RWPE2 (cell line): ENCODE measurements at regions not wholly inside any gene's neighbourhood (a gene's known extent, or its start where the extent isn't known, plus 50 kb on each side); places are given as distances from the start of the nearest gene placed in this dataset.
A peak's percentile ranks its signal among the peaks of the same experiment; 100 is the strongest.

Experiments
- ATAC-seq: fragments of 200-7000 bp; cut with Tn5 transposase; 3 replicates; pipeline ENCODE4 v1.9.1; 2021; ENCODE audit warnings: low read depth
- DNase-seq: peaks from one replicate; pipeline ENCODE4 v3.0.0-alpha.2; 2020; ENCODE audit warnings: low spot score
- H3K27ac ChIP-seq: fragments of 450-650 bp; 2 replicates; pipeline ENCODE4 v1.5.1; 2017; ENCODE audit warnings: mild to moderate bottlenecking; ENCODE audit not compliant: poor library complexity, severe bottlenecking
- H3K27me3 ChIP-seq: fragments of 250-450 bp; sonication (Bioruptor Pico); 2 replicates; pipeline ENCODE4 v1.5.1; 2021; ENCODE audit warnings: mild to moderate bottlenecking, moderate library complexity; ENCODE audit not compliant: insufficient read depth, poor library complexity, severe bottlenecking
- H3K36me3 ChIP-seq: fragments of 250-450 bp; sonication (Bioruptor Pico); 2 replicates; pipeline ENCODE4 v1.5.1; 2020; ENCODE audit warnings: low read depth, mild to moderate bottlenecking, moderate library complexity
- H3K4me1 ChIP-seq: fragments of 250-450 bp; sonication (Bioruptor Pico); 2 replicates; pipeline ENCODE4 v1.5.1; 2021; ENCODE audit warnings: mild to moderate bottlenecking, moderate library complexity; ENCODE audit not compliant: insufficient read depth, poor library complexity, severe bottlenecking
- H3K4me3 ChIP-seq: fragments of 250-450 bp; sonication (Bioruptor Pico); 2 replicates; pipeline ENCODE4 v1.5.1; 2021; ENCODE audit warnings: mild to moderate bottlenecking, moderate library complexity; ENCODE audit not compliant: severe bottlenecking
- H3K9me3 ChIP-seq: fragments of 250-450 bp; sonication (Bioruptor Pico); 2 replicates; pipeline ENCODE4 v1.5.1; 2021; ENCODE audit warnings: mild to moderate bottlenecking, moderate library complexity; ENCODE audit not compliant: severe bottlenecking
- CTCF ChIP-seq: fragments of 450-650 bp; IDR thresholded peaks from one replicate; pipeline ENCODE4 v1.5.1; 2017; ENCODE audit warnings: mild to moderate bottlenecking, moderate library complexity; ENCODE audit not compliant: poor library complexity, severe bottlenecking

GRCh38 chr5:107090506-107090905 is 580.2 kb downstream of the EFNA5 start:
- no peaks in the 10 kb centered on the region for H3K4me1 ChIP-seq
- no peak overlapping the region for H3K4me3 ChIP-seq
- H3K36me3 ChIP-seq, result no peaks in the 10 kb centered on the region
- no peaks in the 10 kb centered on the region for H3K27me3 ChIP-seq
- no peak for TF ChIP-seq CTCF
- H3K27ac ChIP-seq, result no peak overlapping the region
- ATAC-seq (no peak), DNase-seq (no peak)
- peaks cover 7% of the 10 kb centered on the region for H3K9me3 ChIP-seq

- no peak for DNase-seq
- peaks cover 7% of the 10 kb centered on the region for H3K9me3 ChIP-seq
- H3K27me3 ChIP-seq, result no peaks in the 10 kb centered on the region
- no peaks in the 10 kb centered on the region for H3K36me3 ChIP-seq
- H3K4me1 ChIP-seq, result no peaks in the 10 kb centered on the region
- no peak for ATAC-seq
- no peak for TF ChIP-seq CTCF
- no peak overlapping the region for H3K4me3 ChIP-seq
- H3K27ac ChIP-seq, result no peak overlapping the region
Measured at GRCh38 chr5:107088907-107089306, 581.8 kb downstream of the EFNA5 start.

- Histone ChIP-seq H3K27me3 (no peaks in the 10 kb centered on the region), H3K9me3 (no peaks in the 10 kb centered on the region), H3K4me1 (no peaks in the 10 kb centered on the region), H3K27ac (no peak overlapping the region), H3K36me3 (no peaks in the 10 kb centered on the region), H3K4me3 (no peak overlapping the region)
- TF ChIP-seq CTCF, result no peak
- DNase-seq (no peak), ATAC-seq (no peak)
Measured at GRCh38 chr5:107085572-107085971, 585.2 kb downstream of the EFNA5 start.

- H3K9me3 ChIP-seq, result no peaks in the 10 kb centered on the region
- no peak for ATAC-seq
- DNase-seq, result no peak
- H3K4me1 ChIP-seq, result peaks cover 5% of the 10 kb centered on the region
- H3K36me3 ChIP-seq, result no peaks in the 10 kb centered on the region
- H3K27ac ChIP-seq, result no peak overlapping the region
- no peak for TF ChIP-seq CTCF
- H3K27me3 ChIP-seq, result no peaks in the 10 kb centered on the region
- no peak overlapping the region for H3K4me3 ChIP-seq
Measured at GRCh38 chr5:107074996-107075395, 595.7 kb downstream of the EFNA5 start.

- peak; percentile 95 for ATAC-seq
- no peak for DNase-seq
- Histone ChIP-seq H3K27me3 (no peaks in the 10 kb centered on the region), H3K4me3 (no peak overlapping the region), H3K9me3 (no peaks in the 10 kb centered on the region), H3K4me1 (peaks cover 5% of the 10 kb centered on the region), H3K27ac (no peak overlapping the region), H3K36me3 (no peaks in the 10 kb centered on the region)
- peak; percentile 10 for TF ChIP-seq CTCF
Measured at GRCh38 chr5:107072967-107073366, 597.8 kb downstream of the EFNA5 start.
